HG03103 (cell line): ENCODE measurements at regions not wholly inside any gene's neighbourhood (a gene's known extent, or its start where the extent isn't known, plus 50 kb on each side); places are given as distances from the start of the nearest gene placed in this dataset.
A peak's percentile ranks its signal among the peaks of the same experiment; 100 is the strongest.

Experiments used
- ATAC-seq: cut with Tn5 transposase; IDR thresholded peaks from one replicate; pipeline ENCODE4 v1.9.1; 2021; ENCODE audit warnings: low read depth; ENCODE audit not compliant: unreplicated experiment

GRCh38 chr2:12047761-12048160, 301.3 kb downstream of the LPIN1 start:
- ATAC-seq: no peak

GRCh38 chr2:12048550-12048949, 302.1 kb downstream of the LPIN1 start:
- no peak for ATAC-seq

GRCh38 chr2:12050396-12050795, 304.0 kb downstream of the LPIN1 start:
- no peak for ATAC-seq

- ATAC-seq: no peak
Measured at GRCh38 chr2:12051831-12052230, 305.4 kb downstream of the LPIN1 start.

GRCh38 chr2:12052796-12053195, 306.4 kb downstream of the LPIN1 start:
- no peak for ATAC-seq

- no peak for ATAC-seq
Measured at GRCh38 chr2:12054956-12055618, 308.7 kb downstream of the LPIN1 start.

- peak; percentile 83 for ATAC-seq
Measured at GRCh38 chr2:12057436-12058166, 311.2 kb downstream of the LPIN1 start.

GRCh38 chr2:12059616-12060441, 313.4 kb downstream of the LPIN1 start:
- no peak for ATAC-seq

- ATAC-seq: no peak
Measured at GRCh38 chr2:12060886-12061285, 314.5 kb downstream of the LPIN1 start.

- no peak for ATAC-seq
Measured at GRCh38 chr2:12061286-12062052, 315.0 kb downstream of the LPIN1 start.

- ATAC-seq: no peak
Measured at GRCh38 chr2:12062053-12062395, 315.6 kb downstream of the LPIN1 start.

- no peak for ATAC-seq
Measured at GRCh38 chr2:12063210-12063609, 316.8 kb downstream of the LPIN1 start.

GRCh38 chr2:12064153-12064552, 317.7 kb downstream of the LPIN1 start:
- no peak for ATAC-seq

- no peak for ATAC-seq
Measured at GRCh38 chr2:12066116-12066515, 319.7 kb downstream of the LPIN1 start.

- no peak for ATAC-seq
Measured at GRCh38 chr2:12066986-12067385, 320.6 kb downstream of the LPIN1 start.

GRCh38 chr2:12068796-12069538, 322.5 kb downstream of the LPIN1 start:
- ATAC-seq: no peak

- no peak for ATAC-seq
Measured at GRCh38 chr2:12070153-12070552, 323.7 kb downstream of the LPIN1 start.

- no peak for ATAC-seq
Measured at GRCh38 chr2:12070581-12070980, 324.1 kb downstream of the LPIN1 start.

GRCh38 chr2:12071318-12071717, 324.9 kb downstream of the LPIN1 start:
- peak; percentile 54 for ATAC-seq

- no peak for ATAC-seq
Measured at GRCh38 chr2:12073217-12073852, 326.9 kb downstream of the LPIN1 start.
